Trophoblast cell (in vitro differentiated cells and primary cell): ENCODE measurements at regions not wholly inside any gene's neighbourhood (a gene's known extent, or its start where the extent isn't known, plus 50 kb on each side); places are given as distances from the start of the nearest gene placed in this dataset.

Source experiments
- DNase-seq, 2 donors: peaks; one replicate each; pipeline ENCODE4 v3.0.0-alpha.2; 2016
- H2AFZ ChIP-seq: 2 replicates; pipeline ENCODE4 v1.6.1; 2013; ENCODE audit warnings: low read length, moderate library complexity, mild to moderate bottlenecking; ENCODE audit not compliant: insufficient read depth, poor library complexity
- H2AK5ac ChIP-seq: 2 replicates; pipeline ENCODE4 v1.6.1; 2013; ENCODE audit warnings: mild to moderate bottlenecking, low read length
- H2BK120ac ChIP-seq: 2 replicates; pipeline ENCODE4 v1.6.1; 2013; ENCODE audit warnings: low read length, mild to moderate bottlenecking, moderate library complexity; ENCODE audit not compliant: insufficient read depth, poor library complexity
- H2BK12ac ChIP-seq: 2 replicates; pipeline ENCODE4 v1.6.1; 2013; ENCODE audit warnings: mild to moderate bottlenecking, low read length, moderate library complexity
- H2BK5ac ChIP-seq: 2 replicates; pipeline ENCODE4 v1.6.1; 2013; ENCODE audit warnings: low read length, low read depth, moderate library complexity, mild to moderate bottlenecking; ENCODE audit not compliant: poor library complexity
- H3K14ac ChIP-seq: 2 replicates; pipeline ENCODE4 v1.6.1; 2013; ENCODE audit warnings: mild to moderate bottlenecking, low read length
- H3K18ac ChIP-seq: 2 replicates; pipeline ENCODE4 v1.6.1; 2013; ENCODE audit warnings: mild to moderate bottlenecking, low read length
- H3K23ac ChIP-seq: 2 replicates; pipeline ENCODE4 v1.6.1; 2013; ENCODE audit warnings: low read length
- H3K27ac ChIP-seq: 2 replicates; pipeline ENCODE4 v1.5.1; 2013; ENCODE audit warnings: low read depth, mild to moderate bottlenecking, inconsistent platforms, low read length, moderate library complexity
- H3K27me3 ChIP-seq: 2 replicates; pipeline ENCODE4 v1.6.1; 2013; ENCODE audit warnings: inconsistent platforms, mild to moderate bottlenecking, low read length, moderate library complexity; ENCODE audit not compliant: insufficient read depth
- H3K36me3 ChIP-seq, 2 experiments: 1 replicate in 1 of 2; 2 replicates in 1 of 2; pipeline ENCODE4 v1.6.1; 2013; ENCODE audit warnings: low read length in 2 of 2, mild to moderate bottlenecking in 2 of 2, moderate library complexity in 1 of 2; ENCODE audit not compliant: insufficient read depth in 2 of 2, control insufficient read depth in 1 of 2
- H3K4ac ChIP-seq: 2 replicates; pipeline ENCODE4 v1.6.1; 2013; ENCODE audit warnings: low read depth, mild to moderate bottlenecking, low read length, moderate library complexity
- H3K4me1 ChIP-seq, 2 experiments: 1 replicate in 1 of 2; 2 replicates in 1 of 2; pipeline ENCODE4 v1.6.1; 2013; ENCODE audit warnings: low read length in 2 of 2, mild to moderate bottlenecking in 2 of 2, moderate library complexity in 1 of 2; ENCODE audit not compliant: insufficient read depth in 2 of 2, control insufficient read depth in 1 of 2
- H3K4me2 ChIP-seq: 2 replicates; pipeline ENCODE4 v1.6.1; 2013; ENCODE audit warnings: inconsistent platforms, mild to moderate bottlenecking, low read length, moderate library complexity
- H3K4me3 ChIP-seq: 2 replicates; pipeline ENCODE4 v1.5.1; 2013; ENCODE audit warnings: mild to moderate bottlenecking, low read depth, low read length, inconsistent platforms
- H3K79me1 ChIP-seq: one replicate; pipeline ENCODE4 v1.6.1; 2013; ENCODE audit warnings: low read length
- H3K79me2 ChIP-seq: 2 replicates; pipeline ENCODE4 v1.6.1; 2013; ENCODE audit warnings: low read length, mild to moderate bottlenecking; ENCODE audit not compliant: control insufficient read depth, insufficient read depth, poor library complexity
- H3K9ac ChIP-seq: 2 replicates; pipeline ENCODE4 v1.6.1; 2013; ENCODE audit warnings: mild to moderate bottlenecking, low read length
- H3K9me3 ChIP-seq: 2 replicates; pipeline ENCODE4 v1.6.1; 2013; ENCODE audit warnings: low read depth, mild to moderate bottlenecking, control low read depth, inconsistent platforms, low read length; ENCODE audit not compliant: insufficient read depth
- H4K12ac ChIP-seq: 2 replicates; pipeline ENCODE4 v1.6.1; 2013; ENCODE audit warnings: low read depth, mild to moderate bottlenecking, low read length, moderate library complexity
- H4K8ac ChIP-seq: 2 replicates; pipeline ENCODE4 v1.6.1; 2013; ENCODE audit warnings: low read depth, mild to moderate bottlenecking, low read length, moderate library complexity
- H4K91ac ChIP-seq: one replicate; pipeline ENCODE4 v1.6.1; 2013; ENCODE audit warnings: low read depth, mild to moderate bottlenecking, low read length, moderate library complexity
- WGBS: extraction: QIAGEN DNeasy Blood & Tissue Kit; methylation state at CpG from one replicate; pipeline ENCODE4 v1.1.7; 2013; ENCODE audit warnings: missing lambda C conversion rate; ENCODE audit not compliant: insufficient read length, insufficient coverage; ENCODE audit errors: extremely low coverage; 5-methylcytosine and 5-hydroxymethylcytosine counted together

DNA sequence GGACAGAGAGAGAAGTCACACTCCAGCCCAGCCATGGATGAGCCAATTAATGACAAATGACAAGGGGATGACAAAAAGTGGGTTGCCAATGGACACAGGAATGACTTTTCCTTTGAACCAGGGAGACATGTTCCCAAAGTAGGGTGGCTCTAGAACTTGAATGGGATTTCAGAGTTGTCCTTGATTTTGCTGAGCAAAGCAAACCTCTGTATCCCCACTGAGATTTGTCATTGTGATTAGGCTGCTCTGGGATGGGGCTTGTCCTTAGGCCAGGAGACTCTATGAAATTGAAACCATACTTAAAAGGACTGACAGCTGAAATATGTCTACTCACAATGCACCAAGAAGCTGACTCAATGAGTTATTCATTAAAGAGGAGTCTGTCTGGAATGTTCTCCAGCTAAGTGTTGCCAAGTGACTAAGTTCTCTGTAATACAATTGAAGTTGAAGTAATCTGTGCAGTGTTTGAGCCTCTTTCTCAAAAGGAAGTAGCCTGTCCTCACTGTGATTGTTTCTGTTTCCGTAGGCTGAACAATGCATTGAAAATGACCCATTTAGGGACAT, 69.0 kb upstream of the PCDH9 start:
- H3K79me1 ChIP-seq: no peaks in the 10 kb centered on the region
- H3K27me3 ChIP-seq: no peaks in the 10 kb centered on the region
- H3K4me3 ChIP-seq: no peak overlapping the region
- H3K27ac ChIP-seq: peak overlapping the region; percentile 47
- peaks cover 0 to 2% of the 10 kb centered on the region in 2 experiments for H3K4me1 ChIP-seq
- no CpG with 5 or more reads among the region's 1 CpG for WGBS
- no peak overlapping the region for H3K4ac ChIP-seq
- H3K18ac ChIP-seq: no peak overlapping the region
- no peak overlapping the region for H4K91ac ChIP-seq
- H3K9me3 ChIP-seq: no peaks in the 10 kb centered on the region
- no peak overlapping the region for H2BK5ac ChIP-seq
- H3K14ac ChIP-seq: no peak overlapping the region
- no peak for DNase-seq
- H2AK5ac ChIP-seq: no peak overlapping the region
- no peak overlapping the region for H2BK12ac ChIP-seq
- no peak overlapping the region for H3K9ac ChIP-seq
- H2BK120ac ChIP-seq: no peak overlapping the region
- H2AFZ ChIP-seq: no peak overlapping the region
- H3K23ac ChIP-seq: no peak overlapping the region
- H3K36me3 ChIP-seq: no peaks in the 10 kb centered on the region
- no peak overlapping the region for H3K4me2 ChIP-seq
- no peak overlapping the region for H4K12ac ChIP-seq
- no peak overlapping the region for H4K8ac ChIP-seq
- H3K79me2 ChIP-seq: no peaks in the 10 kb centered on the region

DNA sequence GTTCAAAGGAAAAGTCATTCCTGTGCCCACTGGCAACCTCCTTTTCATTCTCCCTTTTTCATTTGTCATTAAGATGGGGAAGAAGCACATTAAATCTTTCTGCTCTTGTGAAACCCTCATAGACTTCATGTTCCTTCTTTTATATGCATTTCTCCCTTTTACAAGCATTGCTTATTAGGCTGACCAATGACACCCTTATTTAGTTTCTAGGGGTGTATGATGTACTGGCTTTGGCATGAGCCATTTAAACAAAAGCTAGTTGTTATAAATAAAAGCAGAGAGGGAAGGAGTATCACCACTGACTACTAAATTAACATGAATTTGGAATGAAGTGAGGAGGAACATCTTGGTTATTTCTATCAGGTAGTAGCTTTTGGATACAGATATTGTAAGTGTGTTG, 68.2 kb upstream of the PCDH9 start:
- H2BK120ac ChIP-seq: no peak overlapping the region
- H2BK12ac ChIP-seq: no peak overlapping the region
- no peak overlapping the region for H3K27ac ChIP-seq
- H2AFZ ChIP-seq: no peak overlapping the region
- DNase-seq: no peak
- no peak overlapping the region for H2BK5ac ChIP-seq
- H3K27me3 ChIP-seq: no peaks in the 10 kb centered on the region
- no peak overlapping the region for H3K4ac ChIP-seq
- no peak overlapping the region for H3K9ac ChIP-seq
- no peak overlapping the region for H3K23ac ChIP-seq
- H4K12ac ChIP-seq: no peak overlapping the region
- H4K91ac ChIP-seq: no peak overlapping the region
- no peak overlapping the region for H3K4me2 ChIP-seq
- H3K4me1 ChIP-seq: peaks cover 0 to 2% of the 10 kb centered on the region in 2 experiments
- H2AK5ac ChIP-seq: no peak overlapping the region
- no peaks in the 10 kb centered on the region for H3K79me2 ChIP-seq
- no peaks in the 10 kb centered on the region for H3K36me3 ChIP-seq
- no peak overlapping the region for H3K4me3 ChIP-seq
- no peaks in the 10 kb centered on the region for H3K9me3 ChIP-seq
- H3K14ac ChIP-seq: no peak overlapping the region
- H3K18ac ChIP-seq: no peak overlapping the region
- H4K8ac ChIP-seq: no peak overlapping the region
- H3K79me1 ChIP-seq: no peaks in the 10 kb centered on the region

- no peak overlapping the region for H2AFZ ChIP-seq
- no peak overlapping the region for H3K9ac ChIP-seq
- no peak overlapping the region for H4K91ac ChIP-seq
- no peak overlapping the region for H2BK120ac ChIP-seq
- no peak for DNase-seq
- no CpG with 5 or more reads among the region's 2 CpGs for WGBS
- no peak overlapping the region for H3K4ac ChIP-seq
- no peak overlapping the region for H3K14ac ChIP-seq
- H3K18ac ChIP-seq: no peak overlapping the region
- no peak overlapping the region for H3K4me2 ChIP-seq
- H2BK12ac ChIP-seq: no peak overlapping the region
- no peak overlapping the region for H3K4me3 ChIP-seq
- H4K8ac ChIP-seq: no peak overlapping the region
- H3K27ac ChIP-seq: no peak overlapping the region
- no peaks in the 10 kb centered on the region for H3K79me1 ChIP-seq
- no peaks in the 10 kb centered on the region for H3K9me3 ChIP-seq
- no peaks in the 10 kb centered on the region for H3K27me3 ChIP-seq
- no peak overlapping the region for H2AK5ac ChIP-seq
- peaks cover 0 to 2% of the 10 kb centered on the region in 2 experiments for H3K4me1 ChIP-seq
- no peaks in the 10 kb centered on the region for H3K79me2 ChIP-seq
- no peak overlapping the region for H4K12ac ChIP-seq
- H3K36me3 ChIP-seq: no peaks in the 10 kb centered on the region
- no peak overlapping the region for H3K23ac ChIP-seq
- no peak overlapping the region for H2BK5ac ChIP-seq
These were observed 66.4 kb upstream of the PCDH9 start for GRCh38 chr13:67296511-67296910.

DNA sequence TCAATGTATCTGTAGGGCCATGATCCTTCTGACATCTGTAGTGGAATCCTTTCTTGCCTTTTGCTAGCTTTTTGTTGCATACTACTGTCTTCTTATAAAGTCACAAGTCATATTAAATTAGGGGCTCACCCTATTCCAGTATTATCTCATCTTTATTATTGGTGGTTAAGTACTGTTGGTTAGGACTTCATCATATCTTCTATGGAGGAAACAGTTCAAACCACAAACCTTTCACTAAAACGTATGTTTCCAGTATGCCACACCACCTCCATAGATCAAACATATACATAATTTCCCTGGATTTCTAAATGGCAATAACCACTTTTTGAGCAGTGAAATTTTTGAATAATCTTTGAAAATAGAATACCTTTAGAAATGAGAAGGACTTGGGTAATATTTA, 62.8 kb upstream of the PCDH9 start:
- no peak overlapping the region for H3K14ac ChIP-seq
- H3K27me3 ChIP-seq: no peaks in the 10 kb centered on the region
- H2BK12ac ChIP-seq: no peak overlapping the region
- H3K9me3 ChIP-seq: no peaks in the 10 kb centered on the region
- no CpG with 5 or more reads among the region's 1 CpG for WGBS
- no peak overlapping the region for H2AFZ ChIP-seq
- H4K12ac ChIP-seq: no peak overlapping the region
- no peak overlapping the region for H3K4me3 ChIP-seq
- no peak overlapping the region for H2AK5ac ChIP-seq
- no peak overlapping the region for H3K23ac ChIP-seq
- no peaks in the 10 kb centered on the region for H3K36me3 ChIP-seq
- no peaks in the 10 kb centered on the region for H3K79me1 ChIP-seq
- no peak for DNase-seq
- H2BK5ac ChIP-seq: no peak overlapping the region
- no peak overlapping the region for H3K4ac ChIP-seq
- H3K27ac ChIP-seq: no peak overlapping the region
- H3K79me2 ChIP-seq: no peaks in the 10 kb centered on the region
- H4K91ac ChIP-seq: no peak overlapping the region
- no peak overlapping the region for H4K8ac ChIP-seq
- no peaks in the 10 kb centered on the region for H3K4me1 ChIP-seq
- H2BK120ac ChIP-seq: no peak overlapping the region
- H3K18ac ChIP-seq: no peak overlapping the region
- H3K9ac ChIP-seq: no peak overlapping the region
- no peak overlapping the region for H3K4me2 ChIP-seq
